ENCODE measurements at regions not wholly inside any gene's neighbourhood (a gene's known extent, or its start where the extent isn't known, plus 50 kb on each side); places are given as distances from the start of the nearest gene placed in this dataset.

- Histone ChIP-seq H3K9me3 (peaks cover 0 to 3% (median 0%) of the 10 kb centered on the region in 12 donors), H3K4me1 (no peaks in the 10 kb centered on the region), H3K27ac (no peak overlapping the region), H3K36me3 (no peaks in the 10 kb centered on the region), H3K4me3 (no peak overlapping the region), H3K27me3 (no peaks in the 10 kb centered on the region)
- intact Hi-C loops (cut with DNase I), result no loop called here
- no peak for TF ChIP-seq POLR2A (IDR thresholded peaks at IDR 0.05)
- no peak for TF ChIP-seq CTCF (IDR thresholded peaks at IDR 0.05)
- DNase-seq (no peak), ATAC-seq (no peak)
- WGBS, 4 donors, result 36 to 61% (median 46%) methylated on average over 1 of the region's 1 CpG
These were observed 807.9 kb upstream of the NUDT12 start for GRCh38 chr5:104370523-104370922.

DNA sequence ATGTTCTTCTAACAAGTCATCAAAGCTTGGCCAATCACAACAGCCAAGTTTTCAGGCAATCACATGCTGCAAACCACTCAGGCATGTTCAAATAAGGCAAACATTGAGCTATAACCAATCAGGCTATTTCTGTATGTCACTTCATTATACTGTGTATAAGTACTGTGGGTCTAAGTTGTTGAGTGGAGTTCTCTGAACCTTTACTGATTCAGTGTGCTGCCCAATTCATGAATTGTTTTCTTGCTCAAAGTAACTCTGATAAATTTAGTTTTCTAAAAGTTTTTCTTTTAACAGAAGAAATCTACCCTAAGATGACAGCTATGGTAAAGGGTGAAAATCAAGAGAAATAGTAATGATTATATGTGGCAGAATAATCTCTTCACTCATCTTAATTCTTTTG is 805.4 kb upstream of the NUDT12 start:
- Histone ChIP-seq H3K27me3 (no peaks in the 10 kb centered on the region), H3K9me3 (peaks cover 0 to 3% (median 0%) of the 10 kb centered on the region in 12 donors), H3K4me3 (no peak overlapping the region), H3K4me1 (no peaks in the 10 kb centered on the region), H3K27ac (no peak overlapping the region), H3K36me3 (no peaks in the 10 kb centered on the region)
- ATAC-seq, result no peak
- TF ChIP-seq CTCF (IDR thresholded peaks at IDR 0.05) (no peak), POLR2A (IDR thresholded peaks at IDR 0.05) (no peak)
- DNase-seq, result no peak
- intact Hi-C loops (cut with DNase I), result no loop called here

DNA sequence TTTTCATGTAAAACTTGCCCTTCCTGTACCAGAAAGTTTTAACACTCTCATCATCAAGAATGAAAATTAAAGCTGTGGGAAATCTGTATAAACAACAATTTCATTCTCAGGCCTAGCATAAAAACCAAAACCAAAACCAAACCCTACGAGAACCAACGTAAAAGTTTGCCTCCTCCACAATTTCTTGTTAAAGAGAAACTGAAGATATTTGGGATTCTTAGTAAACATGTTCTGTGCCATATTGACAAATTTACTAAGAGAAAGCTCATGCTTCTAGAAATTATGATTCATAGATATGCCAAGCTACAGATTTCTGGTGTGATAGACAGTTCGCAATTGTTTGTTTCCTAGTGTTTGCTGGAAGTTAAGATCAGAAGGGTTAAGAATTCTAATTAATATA is 801.0 kb upstream of the NUDT12 start:
- Histone ChIP-seq H3K27me3 (no peaks in the 10 kb centered on the region), H3K4me1 (no peaks in the 10 kb centered on the region), H3K36me3 (no peaks in the 10 kb centered on the region), H3K27ac (no peak overlapping the region), H3K9me3 (peaks cover 0 to 3% (median 0%) of the 10 kb centered on the region in 12 donors), H3K4me3 (no peak overlapping the region)
- 77 to 85% (median 82%) methylated on average over 3 of the region's 3 CpGs for WGBS, 4 donors
- ATAC-seq (no peak), DNase-seq (no peak)
- intact Hi-C loops (cut with DNase I), result no loop called here
- TF ChIP-seq POLR2A (IDR thresholded peaks at IDR 0.05) (no peak), CTCF (IDR thresholded peaks at IDR 0.05) (no peak)

- H3K27ac ChIP-seq, result no peak overlapping the region
- H3K36me3 ChIP-seq, result no peaks in the 10 kb centered on the region
- no peaks in the 10 kb centered on the region for H3K9me3 ChIP-seq
- H3K27me3 ChIP-seq, result no peaks in the 10 kb centered on the region
- intact Hi-C loops (cut with DNase I), result no loop called here
- TF ChIP-seq CTCF (IDR thresholded peaks at IDR 0.05) (no peak), POLR2A (IDR thresholded peaks at IDR 0.05) (no peak)
- DNase-seq (no peak), ATAC-seq (no peak)
- WGBS, 4 donors, result 65 to 71% (median 66%) methylated on average over 5 of the region's 5 CpGs
- no peaks in the 10 kb centered on the region for H3K4me1 ChIP-seq
- no peak overlapping the region for H3K4me3 ChIP-seq
These were observed 799.3 kb upstream of the NUDT12 start for GRCh38 chr5:104361932-104362331.
